ENCODE measurements at regions not wholly inside any gene's neighbourhood (a gene's known extent, or its start where the extent isn't known, plus 50 kb on each side); places are given as distances from the start of the nearest gene placed in this dataset.

- TF ChIP-seq FOXM1 (IDR thresholded peaks at IDR 0.05; ENCODE audit: borderline replicate concordance) (no peak), HDGF (IDR thresholded peaks at IDR 0.05; ENCODE audit: borderline replicate concordance) (no peak), ELF4 (IDR thresholded peaks at IDR 0.05) (no peak), CTBP1 (IDR thresholded peaks at IDR 0.05; ENCODE audit: borderline replicate concordance) (no peak), PKNOX1 (IDR thresholded peaks at IDR 0.05) (no peak), FOXA1 (IDR thresholded peaks at IDR 0.05) (no peak), SUZ12 (IDR thresholded peaks at IDR 0.05) (no peak), ZNF384 (IDR thresholded peaks at IDR 0.05) (no peak)
Observed at GRCh38 chr7:52925332-52925731, 110.1 kb upstream of the POM121L12 start.

All from HEK293T (cell line).